ENCODE measurements at regions not wholly inside any gene's neighbourhood (a gene's known extent, or its start where the extent isn't known, plus 50 kb on each side); places are given as distances from the start of the nearest gene placed in this dataset.

DNA sequence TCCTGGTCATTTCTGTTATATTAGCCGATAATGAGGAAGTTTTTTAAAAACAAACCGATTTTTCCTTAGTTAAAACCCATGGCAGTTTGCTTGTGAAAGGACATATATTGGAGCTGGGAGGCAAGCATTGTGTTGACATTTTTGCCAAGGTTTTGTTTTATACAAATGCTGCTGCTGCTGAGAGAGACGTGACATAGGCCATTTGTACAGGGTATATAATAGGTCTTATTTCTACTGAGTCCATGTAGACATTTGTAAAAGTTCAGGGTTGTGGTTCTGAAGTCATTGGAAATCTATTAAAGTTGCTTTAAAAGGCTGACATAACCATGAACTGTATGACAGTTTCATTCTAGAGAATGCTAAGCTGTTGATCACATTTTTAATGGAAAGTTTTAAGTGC lies 424.0 kb upstream of the FANCL start (continued):
- TF ChIP-seq, protein P1, sequence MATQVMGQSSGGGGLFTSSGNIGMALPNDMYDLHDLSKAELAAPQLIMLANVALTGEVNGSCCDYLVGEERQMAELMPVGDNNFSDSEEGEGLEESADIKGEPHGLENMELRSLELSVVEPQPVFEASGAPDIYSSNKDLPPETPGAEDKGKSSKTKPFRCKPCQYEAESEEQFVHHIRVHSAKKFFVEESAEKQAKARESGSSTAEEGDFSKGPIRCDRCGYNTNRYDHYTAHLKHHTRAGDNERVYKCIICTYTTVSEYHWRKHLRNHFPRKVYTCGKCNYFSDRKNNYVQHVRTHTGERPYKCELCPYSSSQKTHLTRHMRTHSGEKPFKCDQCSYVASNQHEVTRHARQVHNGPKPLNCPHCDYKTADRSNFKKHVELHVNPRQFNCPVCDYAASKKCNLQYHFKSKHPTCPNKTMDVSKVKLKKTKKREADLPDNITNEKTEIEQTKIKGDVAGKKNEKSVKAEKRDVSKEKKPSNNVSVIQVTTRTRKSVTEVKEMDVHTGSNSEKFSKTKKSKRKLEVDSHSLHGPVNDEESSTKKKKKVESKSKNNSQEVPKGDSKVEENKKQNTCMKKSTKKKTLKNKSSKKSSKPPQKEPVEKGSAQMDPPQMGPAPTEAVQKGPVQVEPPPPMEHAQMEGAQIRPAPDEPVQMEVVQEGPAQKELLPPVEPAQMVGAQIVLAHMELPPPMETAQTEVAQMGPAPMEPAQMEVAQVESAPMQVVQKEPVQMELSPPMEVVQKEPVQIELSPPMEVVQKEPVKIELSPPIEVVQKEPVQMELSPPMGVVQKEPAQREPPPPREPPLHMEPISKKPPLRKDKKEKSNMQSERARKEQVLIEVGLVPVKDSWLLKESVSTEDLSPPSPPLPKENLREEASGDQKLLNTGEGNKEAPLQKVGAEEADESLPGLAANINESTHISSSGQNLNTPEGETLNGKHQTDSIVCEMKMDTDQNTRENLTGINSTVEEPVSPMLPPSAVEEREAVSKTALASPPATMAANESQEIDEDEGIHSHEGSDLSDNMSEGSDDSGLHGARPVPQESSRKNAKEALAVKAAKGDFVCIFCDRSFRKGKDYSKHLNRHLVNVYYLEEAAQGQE (IDR thresholded peaks at IDR 0.05; ENCODE audit: low read depth, low read length): no peak
- TF ChIP-seq HCFC1 (IDR thresholded peaks at IDR 0.05; ENCODE audit: low read length) (no peak), GATAD2B (conservative IDR thresholded peaks at IDR 0.05; ENCODE audit: low read depth) (no peak), ZNF217 (IDR thresholded peaks at IDR 0.05) (no peak), RB1 (IDR thresholded peaks at IDR 0.05; ENCODE audit: borderline replicate concordance) (no peak), IKZF1 (conservative IDR thresholded peaks at IDR 0.05) (no peak), CEBPB (IDR thresholded peaks at IDR 0.05; ENCODE audit: borderline replicate concordance in 1 of 2, low read depth in 2 of 2, low read length in 2 of 2) (no peak)
- TF ChIP-seq, protein P2, sequence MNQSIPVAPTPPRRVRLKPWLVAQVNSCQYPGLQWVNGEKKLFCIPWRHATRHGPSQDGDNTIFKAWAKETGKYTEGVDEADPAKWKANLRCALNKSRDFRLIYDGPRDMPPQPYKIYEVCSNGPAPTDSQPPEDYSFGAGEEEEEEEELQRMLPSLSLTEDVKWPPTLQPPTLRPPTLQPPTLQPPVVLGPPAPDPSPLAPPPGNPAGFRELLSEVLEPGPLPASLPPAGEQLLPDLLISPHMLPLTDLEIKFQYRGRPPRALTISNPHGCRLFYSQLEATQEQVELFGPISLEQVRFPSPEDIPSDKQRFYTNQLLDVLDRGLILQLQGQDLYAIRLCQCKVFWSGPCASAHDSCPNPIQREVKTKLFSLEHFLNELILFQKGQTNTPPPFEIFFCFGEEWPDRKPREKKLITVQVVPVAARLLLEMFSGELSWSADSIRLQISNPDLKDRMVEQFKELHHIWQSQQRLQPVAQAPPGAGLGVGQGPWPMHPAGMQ (IDR thresholded peaks at IDR 0.05; ENCODE audit: borderline replicate concordance): no peak
- TF ChIP-seq, protein P3, sequence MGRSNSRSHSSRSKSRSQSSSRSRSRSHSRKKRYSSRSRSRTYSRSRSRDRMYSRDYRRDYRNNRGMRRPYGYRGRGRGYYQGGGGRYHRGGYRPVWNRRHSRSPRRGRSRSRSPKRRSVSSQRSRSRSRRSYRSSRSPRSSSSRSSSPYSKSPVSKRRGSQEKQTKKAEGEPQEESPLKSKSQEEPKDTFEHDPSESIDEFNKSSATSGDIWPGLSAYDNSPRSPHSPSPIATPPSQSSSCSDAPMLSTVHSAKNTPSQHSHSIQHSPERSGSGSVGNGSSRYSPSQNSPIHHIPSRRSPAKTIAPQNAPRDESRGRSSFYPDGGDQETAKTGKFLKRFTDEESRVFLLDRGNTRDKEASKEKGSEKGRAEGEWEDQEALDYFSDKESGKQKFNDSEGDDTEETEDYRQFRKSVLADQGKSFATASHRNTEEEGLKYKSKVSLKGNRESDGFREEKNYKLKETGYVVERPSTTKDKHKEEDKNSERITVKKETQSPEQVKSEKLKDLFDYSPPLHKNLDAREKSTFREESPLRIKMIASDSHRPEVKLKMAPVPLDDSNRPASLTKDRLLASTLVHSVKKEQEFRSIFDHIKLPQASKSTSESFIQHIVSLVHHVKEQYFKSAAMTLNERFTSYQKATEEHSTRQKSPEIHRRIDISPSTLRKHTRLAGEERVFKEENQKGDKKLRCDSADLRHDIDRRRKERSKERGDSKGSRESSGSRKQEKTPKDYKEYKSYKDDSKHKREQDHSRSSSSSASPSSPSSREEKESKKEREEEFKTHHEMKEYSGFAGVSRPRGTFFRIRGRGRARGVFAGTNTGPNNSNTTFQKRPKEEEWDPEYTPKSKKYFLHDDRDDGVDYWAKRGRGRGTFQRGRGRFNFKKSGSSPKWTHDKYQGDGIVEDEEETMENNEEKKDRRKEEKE (IDR thresholded peaks at IDR 0.05): no peak

Data from GM12878 (cell line).